ENCODE measurements at regions not wholly inside any gene's neighbourhood (a gene's known extent, or its start where the extent isn't known, plus 50 kb on each side); places are given as distances from the start of the nearest gene placed in this dataset.

DNA sequence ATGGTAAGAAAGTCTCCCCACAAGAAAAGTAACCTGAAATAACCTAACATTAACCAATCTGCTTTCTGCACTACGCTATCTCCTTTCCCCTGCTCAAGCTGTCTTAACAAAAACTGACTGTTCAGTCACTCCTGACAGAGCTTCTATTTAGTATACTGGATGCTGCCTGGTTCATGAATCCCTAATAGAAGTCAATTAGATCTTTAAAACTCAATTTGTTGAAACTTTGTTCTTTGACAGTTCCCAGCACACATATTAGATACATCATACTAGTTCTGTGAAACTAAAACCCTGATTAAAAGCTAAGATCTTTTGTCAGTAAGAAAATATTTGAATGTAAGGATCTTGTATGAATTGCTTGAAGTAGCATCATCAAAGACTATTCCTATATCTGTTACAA is 287.4 kb downstream of the RBM43 start:
- Mint-ChIP-seq H3K4me3 (no peak overlapping the region), H3K9me3 (no peaks in the 10 kb centered on the region), H3K27ac (no peak overlapping the region), H3K36me3 (ENCODE audit: low read depth) (no peaks in the 10 kb centered on the region), H3K27me3 (no peaks in the 10 kb centered on the region), H3K4me1 (no peaks in the 10 kb centered on the region)
- ATAC-seq (replicated peaks) = no peak

DNA sequence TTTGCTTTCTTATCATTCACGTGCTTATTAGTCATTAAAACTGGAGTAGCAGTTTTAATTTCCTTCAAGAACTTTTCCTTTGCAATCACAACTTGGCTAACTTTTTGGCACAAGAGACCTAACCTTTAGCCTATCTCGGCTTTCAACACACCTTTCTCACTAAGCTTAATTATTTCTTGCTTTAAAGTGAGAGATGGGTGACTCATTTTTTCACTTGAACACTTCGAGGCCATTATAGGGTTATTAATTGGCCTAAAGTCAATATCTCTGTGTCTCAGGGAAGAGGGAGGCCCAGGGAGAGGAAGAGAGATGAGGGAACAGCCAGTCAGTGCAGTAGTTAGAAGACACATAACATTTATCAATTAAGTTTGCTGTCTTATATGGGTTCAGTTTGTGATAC is 289.8 kb downstream of the RBM43 start:
- Mint-ChIP-seq H3K9me3 (no peaks in the 10 kb centered on the region), H3K27ac (no peak overlapping the region), H3K4me1 (no peaks in the 10 kb centered on the region), H3K36me3 (ENCODE audit: low read depth) (no peaks in the 10 kb centered on the region), H3K27me3 (peaks cover 6% of the 10 kb centered on the region), H3K4me3 (no peak overlapping the region)
- ATAC-seq (replicated peaks) = no peak

DNA sequence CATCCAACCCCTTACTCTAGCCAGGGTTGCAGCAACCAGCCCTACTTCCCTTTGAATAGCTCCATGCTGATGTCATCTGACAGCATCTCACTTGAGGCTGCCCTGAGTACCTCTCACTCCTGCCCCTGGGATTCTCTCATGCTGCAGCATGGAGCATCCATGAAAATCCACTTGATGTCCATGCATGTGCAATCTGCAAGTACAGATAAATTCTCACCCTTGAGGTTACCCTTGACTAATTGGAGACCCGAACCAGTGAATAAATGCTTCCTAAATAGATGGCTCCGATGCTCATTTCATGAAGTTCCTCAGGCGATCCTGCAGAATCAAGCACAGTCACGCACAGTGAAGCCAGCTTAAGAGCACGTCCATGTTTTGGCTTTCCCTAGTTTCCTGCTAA is 298.3 kb downstream of the RBM43 start:
- Mint-ChIP-seq H3K9me3 (no peaks in the 10 kb centered on the region), H3K27me3 (no peaks in the 10 kb centered on the region), H3K4me3 (no peak overlapping the region), H3K4me1 (no peaks in the 10 kb centered on the region), H3K27ac (no peak overlapping the region), H3K36me3 (ENCODE audit: low read depth) (no peaks in the 10 kb centered on the region)
- ATAC-seq (replicated peaks) = no peak

DNA sequence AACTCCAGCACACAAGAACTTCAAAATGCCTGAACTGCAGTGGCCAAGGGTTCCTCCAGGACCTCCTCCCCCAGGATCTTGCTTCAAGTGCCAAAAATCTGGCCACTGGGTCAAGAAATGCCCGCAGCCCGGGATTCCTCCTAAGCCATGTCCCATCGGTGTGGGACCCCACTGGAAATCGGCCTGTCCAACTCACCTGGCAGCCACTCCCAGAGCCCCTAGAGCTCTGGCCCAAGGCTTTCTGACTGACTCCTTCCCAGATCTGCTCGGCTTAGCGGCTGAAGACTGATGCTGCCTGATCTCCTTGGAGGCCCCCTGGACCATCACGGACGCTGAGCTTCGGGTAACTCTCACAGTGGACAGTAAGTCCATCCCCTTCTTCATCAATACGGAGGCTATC is 306.4 kb downstream of the RBM43 start:
- peaks cover 5% of the 10 kb centered on the region for H3K9me3 Mint-ChIP-seq
- ATAC-seq (replicated peaks) = no peak
- no peaks in the 10 kb centered on the region for H3K36me3 Mint-ChIP-seq (ENCODE audit: low read depth)
- H3K27ac Mint-ChIP-seq = no peak overlapping the region
- H3K4me3 Mint-ChIP-seq = no peak overlapping the region
- no peaks in the 10 kb centered on the region for H3K27me3 Mint-ChIP-seq
- H3K4me1 Mint-ChIP-seq = no peaks in the 10 kb centered on the region

DNA sequence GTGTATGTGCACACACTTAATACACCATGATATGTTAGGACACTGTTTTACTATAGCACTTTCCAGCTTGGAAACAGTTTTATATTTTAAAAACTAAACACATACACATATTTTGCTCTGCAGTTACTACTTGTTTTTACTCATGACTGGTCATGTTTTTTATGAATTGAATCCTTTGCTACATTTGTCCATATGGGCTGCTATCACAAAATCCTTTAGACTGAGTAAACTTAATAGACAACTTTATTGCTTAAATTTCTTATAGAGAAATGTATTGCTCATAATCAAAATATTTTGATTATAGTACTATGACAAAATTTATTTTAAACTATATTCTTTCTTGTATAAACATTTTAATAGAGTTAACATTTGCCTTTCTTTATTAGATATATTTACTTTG is 314.8 kb downstream of the RBM43 start:
- Mint-ChIP-seq H3K36me3 (ENCODE audit: low read depth) (no peaks in the 10 kb centered on the region), H3K9me3 (no peaks in the 10 kb centered on the region), H3K4me3 (no peak overlapping the region), H3K27ac (no peak overlapping the region), H3K4me1 (no peaks in the 10 kb centered on the region), H3K27me3 (no peaks in the 10 kb centered on the region)
- ATAC-seq (replicated peaks) = no peak

DNA sequence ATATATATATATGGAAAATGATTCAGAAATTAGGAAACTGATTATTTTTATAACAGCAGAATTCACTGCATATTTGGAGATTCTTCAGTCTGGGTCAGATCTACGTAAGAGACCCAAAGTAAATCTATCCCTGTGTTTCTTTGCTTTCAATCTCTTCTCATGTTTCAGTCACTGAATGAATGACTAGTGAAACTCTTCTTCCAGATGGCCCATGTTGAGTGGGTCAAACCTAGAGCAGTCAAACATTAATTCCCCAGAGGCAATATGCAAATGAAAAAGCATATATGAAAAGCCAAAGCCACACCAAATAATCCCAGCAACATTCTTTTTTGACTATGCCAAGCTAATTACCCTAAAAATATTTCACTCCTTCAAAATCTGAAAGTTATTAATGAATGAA is 317.3 kb downstream of the RBM43 start:
- Mint-ChIP-seq H3K27ac (no peak overlapping the region), H3K9me3 (no peaks in the 10 kb centered on the region), H3K36me3 (ENCODE audit: low read depth) (no peaks in the 10 kb centered on the region), H3K4me3 (no peak overlapping the region), H3K4me1 (no peaks in the 10 kb centered on the region), H3K27me3 (no peaks in the 10 kb centered on the region)
- ATAC-seq (replicated peaks) = no peak

DNA sequence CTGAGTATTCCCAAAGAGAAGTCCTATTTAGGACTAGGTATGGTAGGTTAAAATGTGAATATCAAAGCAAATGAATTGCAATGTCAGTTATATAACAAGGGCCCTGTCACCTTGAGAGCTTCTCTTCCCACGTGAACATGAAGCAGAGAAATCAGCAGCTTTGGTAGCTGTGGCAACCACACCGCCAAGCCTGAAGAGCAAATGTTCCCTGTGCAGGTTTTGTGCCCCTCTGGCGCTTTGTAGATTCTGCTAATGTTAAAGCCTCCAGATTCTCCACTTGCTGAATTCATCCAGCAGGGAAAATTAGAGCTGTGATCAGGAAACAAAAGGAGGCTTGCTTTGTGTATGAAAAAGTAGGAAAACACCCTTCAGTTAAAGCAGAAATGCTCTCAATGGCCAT is 322.6 kb downstream of the RBM43 start:
- no peaks in the 10 kb centered on the region for H3K27me3 Mint-ChIP-seq
- no peaks in the 10 kb centered on the region for H3K9me3 Mint-ChIP-seq
- no peak for ATAC-seq (replicated peaks)
- H3K27ac Mint-ChIP-seq = no peak overlapping the region
- H3K4me3 Mint-ChIP-seq = no peak overlapping the region
- no peaks in the 10 kb centered on the region for H3K4me1 Mint-ChIP-seq
- H3K36me3 Mint-ChIP-seq (ENCODE audit: low read depth) = no peaks in the 10 kb centered on the region

DNA sequence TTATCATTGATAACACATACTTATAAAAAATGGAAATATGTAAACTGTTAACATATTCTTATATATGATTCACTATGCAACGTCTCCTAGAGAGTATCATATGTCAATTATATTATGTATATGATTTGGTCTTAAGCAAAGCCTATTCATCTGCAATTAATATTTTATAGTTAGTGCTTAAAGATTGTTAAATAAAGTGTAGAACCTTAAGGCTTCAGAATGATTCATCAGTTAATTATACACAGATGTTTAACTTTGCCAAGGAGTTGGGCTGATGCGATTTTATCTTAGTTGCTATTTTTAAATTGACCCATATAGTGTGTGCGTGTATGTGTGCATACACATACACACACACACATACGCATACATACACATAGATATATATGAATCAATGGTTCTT is 323.1 kb downstream of the RBM43 start:
- Mint-ChIP-seq H3K36me3 (ENCODE audit: low read depth) (no peaks in the 10 kb centered on the region), H3K27ac (no peak overlapping the region), H3K4me3 (no peak overlapping the region), H3K4me1 (no peaks in the 10 kb centered on the region), H3K9me3 (no peaks in the 10 kb centered on the region), H3K27me3 (no peaks in the 10 kb centered on the region)
- ATAC-seq (replicated peaks) = no peak

DNA sequence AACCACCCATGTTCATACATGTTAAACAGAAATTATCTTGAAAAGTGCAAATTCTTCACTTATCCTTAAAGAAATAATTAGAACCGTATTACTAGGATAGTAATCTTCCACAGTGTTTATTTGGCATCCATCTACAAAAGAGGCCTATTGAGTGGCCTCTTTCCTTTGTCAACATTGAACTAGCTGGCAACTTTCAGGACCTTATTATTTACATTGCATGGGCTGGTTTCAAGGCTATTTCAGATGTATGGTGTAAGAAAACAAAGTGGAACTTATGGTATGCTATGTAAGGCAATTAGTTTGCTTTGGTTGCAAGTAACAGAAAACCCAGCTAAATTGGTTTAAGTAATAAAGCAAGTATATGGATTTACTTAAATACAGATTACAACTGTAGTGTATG is 324.6 kb downstream of the RBM43 start:
- Mint-ChIP-seq H3K27ac (no peak overlapping the region), H3K4me3 (no peak overlapping the region), H3K4me1 (no peaks in the 10 kb centered on the region), H3K27me3 (no peaks in the 10 kb centered on the region), H3K9me3 (no peaks in the 10 kb centered on the region), H3K36me3 (ENCODE audit: low read depth) (no peaks in the 10 kb centered on the region)
- no peak for ATAC-seq (replicated peaks)

DNA sequence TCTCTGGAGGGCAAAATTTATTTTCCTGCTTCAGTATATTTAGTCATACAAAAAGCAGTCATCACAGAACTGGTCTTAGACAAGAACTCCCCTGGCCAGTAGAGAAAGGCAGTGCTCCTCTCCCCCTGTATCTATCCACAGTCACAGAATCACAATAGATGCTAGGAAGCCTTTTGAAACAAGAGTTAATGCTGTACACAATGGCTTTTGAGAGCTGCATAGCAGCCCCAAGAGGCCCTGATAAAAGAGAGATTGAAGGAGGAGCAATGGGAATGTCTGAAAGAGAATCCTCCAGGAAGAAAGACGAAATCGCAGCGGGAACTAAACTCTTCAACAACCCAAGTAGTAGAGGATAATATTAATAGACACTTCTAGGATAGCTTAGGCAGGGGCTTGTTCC is 330.2 kb downstream of the RBM43 start:
- no peak overlapping the region for H3K27ac Mint-ChIP-seq
- H3K4me3 Mint-ChIP-seq = no peak overlapping the region
- no peaks in the 10 kb centered on the region for H3K27me3 Mint-ChIP-seq
- no peaks in the 10 kb centered on the region for H3K36me3 Mint-ChIP-seq (ENCODE audit: low read depth)
- no peaks in the 10 kb centered on the region for H3K4me1 Mint-ChIP-seq
- no peaks in the 10 kb centered on the region for H3K9me3 Mint-ChIP-seq
- no peak for ATAC-seq (replicated peaks)

DNA sequence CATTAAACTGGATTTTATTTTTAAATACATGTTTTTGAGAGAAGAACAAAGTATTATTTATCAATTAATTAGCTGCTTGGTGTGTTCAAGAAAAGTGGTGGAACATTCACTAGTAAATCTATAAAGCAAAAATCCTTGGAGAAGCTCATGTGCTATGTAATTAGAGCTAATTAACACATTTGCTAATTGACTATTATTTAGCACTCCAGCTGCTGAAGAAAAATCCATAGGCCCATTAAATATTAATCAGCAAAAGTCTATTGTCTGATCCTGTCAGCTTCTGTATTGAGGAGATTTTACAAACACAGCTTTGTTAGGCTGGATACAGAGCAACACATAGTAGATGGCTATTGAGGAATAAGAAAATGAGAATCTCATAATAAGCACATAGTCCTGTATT is 336.1 kb downstream of the RBM43 start:
- no peak for ATAC-seq (replicated peaks)
- peaks cover 5% of the 10 kb centered on the region for H3K27me3 Mint-ChIP-seq
- H3K4me1 Mint-ChIP-seq = no peaks in the 10 kb centered on the region
- no peaks in the 10 kb centered on the region for H3K36me3 Mint-ChIP-seq (ENCODE audit: low read depth)
- no peak overlapping the region for H3K4me3 Mint-ChIP-seq
- H3K9me3 Mint-ChIP-seq = no peaks in the 10 kb centered on the region
- no peak overlapping the region for H3K27ac Mint-ChIP-seq

DNA sequence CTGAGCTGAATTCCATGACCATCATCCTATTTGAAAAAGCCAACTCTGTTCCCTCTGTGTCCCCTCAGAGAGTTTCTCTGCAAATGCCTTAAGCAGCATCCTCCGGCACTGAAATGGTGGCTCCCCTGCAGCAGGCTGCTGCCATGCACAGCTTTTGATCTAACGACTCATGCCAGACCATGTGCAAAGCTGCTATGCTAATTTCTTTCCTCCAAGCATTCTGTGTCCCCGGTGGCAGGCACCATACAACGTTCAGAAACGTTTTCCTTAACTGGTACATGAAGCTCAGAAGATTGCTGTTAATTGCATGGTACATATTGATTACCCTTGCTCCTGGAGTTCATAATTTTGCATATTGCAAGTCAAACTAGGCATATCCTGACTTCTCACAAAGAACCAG is 336.8 kb downstream of the RBM43 start:
- ATAC-seq (replicated peaks) = no peak
- H3K9me3 Mint-ChIP-seq = no peaks in the 10 kb centered on the region
- no peaks in the 10 kb centered on the region for H3K4me1 Mint-ChIP-seq
- H3K27me3 Mint-ChIP-seq = peaks cover 5% of the 10 kb centered on the region
- no peak overlapping the region for H3K4me3 Mint-ChIP-seq
- H3K27ac Mint-ChIP-seq = no peak overlapping the region
- no peaks in the 10 kb centered on the region for H3K36me3 Mint-ChIP-seq (ENCODE audit: low read depth)

DNA sequence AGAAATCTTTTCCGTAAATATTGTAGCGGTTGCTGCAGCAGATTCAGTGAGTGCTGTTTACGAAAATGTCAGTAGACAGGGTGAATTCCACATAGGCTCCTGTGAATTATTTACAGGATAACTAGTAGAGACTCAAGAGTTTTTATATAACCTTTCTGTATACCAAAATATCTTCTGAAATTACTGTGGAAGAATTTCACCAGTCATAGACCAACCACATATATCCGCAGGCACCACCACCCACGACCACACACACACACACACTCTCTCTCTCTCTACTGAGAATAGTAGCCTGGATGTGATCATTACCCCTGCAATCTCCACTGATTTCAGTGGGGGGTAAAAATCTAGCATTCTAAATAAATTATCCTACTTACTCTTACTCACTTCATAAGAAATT is 341.8 kb downstream of the RBM43 start:
- Mint-ChIP-seq H3K27me3 (peaks cover 2% of the 10 kb centered on the region), H3K36me3 (ENCODE audit: low read depth) (no peaks in the 10 kb centered on the region)

DNA sequence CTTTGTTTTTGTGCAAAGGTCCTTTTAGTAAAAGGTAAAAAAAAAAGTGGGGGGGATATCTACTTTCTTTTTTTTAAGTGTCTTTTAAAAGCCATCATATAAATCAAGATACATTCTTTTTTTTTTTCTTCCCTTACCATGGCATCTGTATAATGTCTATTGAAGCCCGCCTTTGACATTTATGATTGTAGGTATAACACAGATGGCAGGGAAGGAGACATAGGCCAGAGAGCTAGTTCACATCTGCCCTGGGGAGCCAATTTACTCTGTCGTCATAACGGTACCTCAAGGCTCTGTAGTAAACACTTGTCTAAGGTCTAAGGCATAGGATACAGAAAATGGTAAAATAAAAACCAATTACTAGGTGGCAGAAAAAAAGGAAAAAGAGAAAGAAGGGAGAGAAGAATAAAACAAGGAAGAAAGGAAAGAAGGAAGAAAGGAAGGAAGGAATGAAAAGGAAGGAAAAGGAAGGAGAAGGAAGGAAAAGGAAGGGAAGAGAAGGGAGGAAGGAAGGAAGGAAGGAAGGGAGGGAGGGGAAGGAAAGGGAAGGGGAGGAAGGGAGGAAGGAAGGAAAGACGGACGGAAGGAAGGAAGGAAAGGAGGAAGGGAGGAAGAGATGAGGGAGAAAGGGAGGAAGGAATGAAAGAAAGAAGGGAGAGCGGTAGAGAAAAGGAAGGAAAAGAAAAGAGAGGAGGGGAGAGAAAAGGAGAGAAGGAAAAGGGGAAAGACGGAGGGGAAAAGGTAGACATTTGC is 343.5 kb downstream of the RBM43 start:
- no peaks in the 10 kb centered on the region for H3K4me1 Mint-ChIP-seq
- no peak for ATAC-seq (replicated peaks)
- peaks cover 2% of the 10 kb centered on the region for H3K27me3 Mint-ChIP-seq
- H3K36me3 Mint-ChIP-seq (ENCODE audit: low read depth) = no peaks in the 10 kb centered on the region
- H3K27ac Mint-ChIP-seq = no peak overlapping the region
- no peaks in the 10 kb centered on the region for H3K9me3 Mint-ChIP-seq
- H3K4me3 Mint-ChIP-seq = no peak overlapping the region

More for the DNA sequence above, 341.8 kb downstream of the RBM43 start:
- Mint-ChIP-seq H3K9me3 (no peaks in the 10 kb centered on the region), H3K27ac (no peak overlapping the region), H3K4me3 (no peak overlapping the region), H3K4me1 (no peaks in the 10 kb centered on the region)
- no peak for ATAC-seq (replicated peaks)

DNA sequence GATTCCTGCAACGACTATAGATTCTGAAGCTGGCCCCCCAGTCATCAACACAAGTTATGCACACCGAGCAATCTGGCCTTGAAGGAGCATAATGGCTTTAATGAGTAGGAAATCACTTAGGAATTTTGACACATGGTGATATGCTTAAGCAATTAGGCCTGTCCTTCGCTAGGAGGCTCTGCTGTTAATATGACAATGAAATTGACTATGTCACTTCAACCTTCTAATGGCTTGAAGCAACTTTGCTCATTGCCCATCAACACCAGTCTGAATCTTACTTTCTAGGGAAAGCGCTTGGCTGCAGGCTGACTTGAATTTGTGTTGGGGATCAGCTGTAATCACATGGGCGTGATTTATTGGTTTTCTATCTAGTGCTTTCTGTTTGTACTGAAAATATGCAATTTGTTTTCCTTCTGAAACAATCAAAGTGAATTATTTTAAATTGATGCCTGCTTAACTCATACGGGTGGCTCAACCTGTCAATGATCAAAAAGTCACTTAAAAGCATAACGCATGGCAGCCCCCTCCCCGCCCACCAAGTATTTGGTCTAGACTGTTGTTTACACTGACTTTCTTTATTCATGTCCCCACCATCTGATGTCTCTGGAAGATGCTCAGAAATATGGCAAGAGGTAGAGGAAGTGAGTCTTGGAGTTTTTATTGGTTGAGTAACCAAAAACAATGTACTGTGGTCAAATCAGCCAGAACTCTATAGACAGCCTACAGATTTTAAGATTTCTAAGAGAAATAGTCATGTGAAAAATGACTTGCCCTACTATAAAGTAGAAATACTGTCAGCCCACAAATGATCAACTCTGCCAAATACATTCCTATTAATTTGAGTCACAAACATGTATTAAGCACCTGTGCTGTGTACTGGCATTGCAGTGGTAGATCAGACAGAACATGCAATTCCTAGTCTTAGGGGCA is 344.9 kb downstream of the RBM43 start:
- no peaks in the 10 kb centered on the region for H3K4me1 Mint-ChIP-seq
- H3K27me3 Mint-ChIP-seq = peaks cover 2% of the 10 kb centered on the region
- H3K4me3 Mint-ChIP-seq = no peak overlapping the region
- no peak overlapping the region for H3K27ac Mint-ChIP-seq
- no peaks in the 10 kb centered on the region for H3K36me3 Mint-ChIP-seq (ENCODE audit: low read depth)
- no peaks in the 10 kb centered on the region for H3K9me3 Mint-ChIP-seq
- ATAC-seq (replicated peaks) = no peak
